ENCODE measurements at regions not wholly inside any gene's neighbourhood (a gene's known extent, or its start where the extent isn't known, plus 50 kb on each side); places are given as distances from the start of the nearest gene placed in this dataset.

DNA sequence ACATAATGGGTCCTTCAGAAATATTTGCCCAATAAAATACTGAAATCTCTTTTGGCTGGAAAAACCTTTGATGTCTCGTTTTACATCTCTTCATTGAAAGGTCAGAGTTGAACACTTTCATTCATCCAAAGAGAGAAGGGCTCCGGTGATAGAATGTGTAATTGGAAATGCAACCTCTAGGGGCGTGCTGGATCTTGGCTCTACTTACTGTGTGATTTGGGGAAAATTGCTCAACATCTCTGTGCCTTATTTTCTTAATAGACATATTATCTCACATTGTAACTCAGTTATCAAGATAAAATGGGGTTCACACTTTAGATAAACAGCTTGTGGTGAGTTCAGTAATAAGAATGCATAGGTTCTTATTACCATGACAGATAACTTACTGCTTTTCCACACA, 1444.1 kb downstream of the SLITRK5 start:
- DNase-seq (ENCODE audit: low spot score): no peak
- H3K27ac ChIP-seq (ENCODE audit: low read depth in 1 of 2, low read length in 2 of 2): no peak overlapping the region
- TF ChIP-seq FOXA2 (IDR thresholded peaks at IDR 0.05): no peak
- TF ChIP-seq HNF4A (conservative IDR thresholded peaks at IDR 0.05): no peak
- TF ChIP-seq HNF4G (IDR thresholded peaks at IDR 0.05): no peak
- no peak for TF ChIP-seq YY1 (IDR thresholded peaks at IDR 0.05)
- no peak for TF ChIP-seq ATF3 (IDR thresholded peaks at IDR 0.05)
- no peak overlapping the region for H3K4me3 ChIP-seq (ENCODE audit: low read depth in 1 of 3, low read length in 3 of 3)
- 65% methylated on average over 3 of the region's 3 CpGs for WGBS
- no peaks in the 10 kb centered on the region for H3K9me3 ChIP-seq (ENCODE audit: control insufficient read depth in 4 of 4, low read length in 3 of 4)
- no peaks in the 10 kb centered on the region for H3K27me3 ChIP-seq (ENCODE audit: control insufficient read depth in 4 of 4, insufficient read depth in 4 of 4, low read length in 3 of 4)
- no peaks in the 10 kb centered on the region for H3K36me3 ChIP-seq (ENCODE audit: control insufficient read depth in 4 of 4, insufficient read depth in 3 of 4, low read depth in 1 of 4, low read length in 3 of 4)
- H3K9ac ChIP-seq (ENCODE audit: low read depth in 1 of 2, low read length in 2 of 2): no peak overlapping the region
- H3K4me1 ChIP-seq (ENCODE audit: control insufficient read depth in 4 of 4, insufficient read depth in 4 of 4, low read length in 3 of 4): no peaks in the 10 kb centered on the region

DNA sequence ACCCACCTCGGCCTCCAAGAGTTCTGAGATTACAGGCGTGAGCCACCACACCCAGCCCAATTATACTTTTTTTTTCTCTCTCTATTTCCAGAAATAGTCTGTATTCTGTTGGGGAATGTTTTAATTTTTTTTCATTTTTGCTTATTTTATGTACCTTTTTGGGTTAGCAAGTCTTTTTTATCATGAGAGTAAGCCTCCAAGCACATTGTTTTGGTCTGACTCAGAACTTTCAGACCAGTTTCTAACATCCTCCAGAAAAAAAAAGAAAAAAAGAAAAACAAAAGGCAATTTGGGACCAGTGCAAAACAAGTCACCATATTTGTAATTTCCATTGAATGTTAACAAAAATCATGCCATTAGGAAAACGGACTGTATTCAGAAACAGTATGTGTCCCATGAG, 1465.5 kb downstream of the SLITRK5 start:
- Histone ChIP-seq H3K4me3 (ENCODE audit: low read depth in 1 of 3, low read length in 3 of 3) (no peak overlapping the region), H3K27me3 (ENCODE audit: control insufficient read depth in 4 of 4, insufficient read depth in 4 of 4, low read length in 3 of 4) (no peaks in the 10 kb centered on the region), H3K4me1 (ENCODE audit: control insufficient read depth in 4 of 4, insufficient read depth in 4 of 4, low read length in 3 of 4) (no peaks in the 10 kb centered on the region), H3K9ac (ENCODE audit: low read depth in 1 of 2, low read length in 2 of 2) (no peak overlapping the region), H3K27ac (ENCODE audit: low read depth in 1 of 2, low read length in 2 of 2) (no peak overlapping the region), H3K36me3 (ENCODE audit: control insufficient read depth in 4 of 4, insufficient read depth in 3 of 4, low read depth in 1 of 4, low read length in 3 of 4) (no peaks in the 10 kb centered on the region), H3K9me3 (ENCODE audit: control insufficient read depth in 4 of 4, low read length in 3 of 4) (no peaks in the 10 kb centered on the region)
- DNase-seq (ENCODE audit: low spot score): no peak
- 47% methylated on average over 3 of the region's 3 CpGs for WGBS
- TF ChIP-seq HNF4G (IDR thresholded peaks at IDR 0.05) (no peak), JUND (IDR thresholded peaks at IDR 0.05) (no peak), RAD21 (IDR thresholded peaks at IDR 0.05) (no peak), FOXA2 (IDR thresholded peaks at IDR 0.05) (no peak), FOXA1 (IDR thresholded peaks at IDR 0.05) (no peak), TAF1 (conservative IDR thresholded peaks at IDR 0.05) (no peak), MAX (IDR thresholded peaks at IDR 0.05) (no peak), REST (IDR thresholded peaks at IDR 0.05) (no peak), ATF3 (IDR thresholded peaks at IDR 0.05) (no peak)

DNA sequence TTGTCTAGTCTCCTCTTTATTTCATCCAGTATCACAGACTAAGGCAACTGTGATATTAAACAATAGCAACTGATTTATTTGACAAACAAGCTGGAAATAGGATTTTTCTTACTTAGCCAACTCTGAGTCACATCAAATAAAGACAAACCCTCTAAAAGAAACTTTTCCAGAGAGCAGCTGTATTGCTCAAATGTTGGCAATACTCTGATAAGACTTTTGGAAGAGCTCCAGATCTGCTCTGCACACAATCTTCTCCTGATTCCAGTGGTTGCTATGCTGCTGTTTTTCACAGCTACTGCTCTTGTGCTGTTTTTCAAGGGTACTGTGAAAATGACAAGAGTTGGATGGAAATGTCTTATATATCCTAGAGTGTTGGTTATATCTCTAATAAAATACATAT, 1479.2 kb downstream of the SLITRK5 start:
- no peak for DNase-seq (ENCODE audit: low spot score)
- no peaks in the 10 kb centered on the region for H3K9me3 ChIP-seq (ENCODE audit: control insufficient read depth in 4 of 4, low read length in 3 of 4)
- TF ChIP-seq NR2F2 (IDR thresholded peaks at IDR 0.05): no peak
- TF ChIP-seq HNF4G (IDR thresholded peaks at IDR 0.05): no peak
- no peak for TF ChIP-seq HNF4A (conservative IDR thresholded peaks at IDR 0.05)
- no peak for TF ChIP-seq SP1 (IDR thresholded peaks at IDR 0.05)
- TF ChIP-seq, protein P1, sequence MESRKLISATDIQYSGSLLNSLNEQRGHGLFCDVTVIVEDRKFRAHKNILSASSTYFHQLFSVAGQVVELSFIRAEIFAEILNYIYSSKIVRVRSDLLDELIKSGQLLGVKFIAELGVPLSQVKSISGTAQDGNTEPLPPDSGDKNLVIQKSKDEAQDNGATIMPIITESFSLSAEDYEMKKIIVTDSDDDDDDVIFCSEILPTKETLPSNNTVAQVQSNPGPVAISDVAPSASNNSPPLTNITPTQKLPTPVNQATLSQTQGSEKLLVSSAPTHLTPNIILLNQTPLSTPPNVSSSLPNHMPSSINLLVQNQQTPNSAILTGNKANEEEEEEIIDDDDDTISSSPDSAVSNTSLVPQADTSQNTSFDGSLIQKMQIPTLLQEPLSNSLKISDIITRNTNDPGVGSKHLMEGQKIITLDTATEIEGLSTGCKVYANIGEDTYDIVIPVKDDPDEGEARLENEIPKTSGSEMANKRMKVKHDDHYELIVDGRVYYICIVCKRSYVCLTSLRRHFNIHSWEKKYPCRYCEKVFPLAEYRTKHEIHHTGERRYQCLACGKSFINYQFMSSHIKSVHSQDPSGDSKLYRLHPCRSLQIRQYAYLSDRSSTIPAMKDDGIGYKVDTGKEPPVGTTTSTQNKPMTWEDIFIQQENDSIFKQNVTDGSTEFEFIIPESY (IDR thresholded peaks at IDR 0.05): no peak
- no peak for TF ChIP-seq YY1 (IDR thresholded peaks at IDR 0.05)
- no peak for TF ChIP-seq EGR1 (IDR thresholded peaks at IDR 0.05; ENCODE audit: low read depth in 2 of 2)
- no peak for TF ChIP-seq JUND (IDR thresholded peaks at IDR 0.05)
- TF ChIP-seq ATF3 (IDR thresholded peaks at IDR 0.05): no peak
- TF ChIP-seq FOXA2 (IDR thresholded peaks at IDR 0.05): no peak
- no peak for TF ChIP-seq FOXA1 (IDR thresholded peaks at IDR 0.05)
- TF ChIP-seq, protein P2, sequence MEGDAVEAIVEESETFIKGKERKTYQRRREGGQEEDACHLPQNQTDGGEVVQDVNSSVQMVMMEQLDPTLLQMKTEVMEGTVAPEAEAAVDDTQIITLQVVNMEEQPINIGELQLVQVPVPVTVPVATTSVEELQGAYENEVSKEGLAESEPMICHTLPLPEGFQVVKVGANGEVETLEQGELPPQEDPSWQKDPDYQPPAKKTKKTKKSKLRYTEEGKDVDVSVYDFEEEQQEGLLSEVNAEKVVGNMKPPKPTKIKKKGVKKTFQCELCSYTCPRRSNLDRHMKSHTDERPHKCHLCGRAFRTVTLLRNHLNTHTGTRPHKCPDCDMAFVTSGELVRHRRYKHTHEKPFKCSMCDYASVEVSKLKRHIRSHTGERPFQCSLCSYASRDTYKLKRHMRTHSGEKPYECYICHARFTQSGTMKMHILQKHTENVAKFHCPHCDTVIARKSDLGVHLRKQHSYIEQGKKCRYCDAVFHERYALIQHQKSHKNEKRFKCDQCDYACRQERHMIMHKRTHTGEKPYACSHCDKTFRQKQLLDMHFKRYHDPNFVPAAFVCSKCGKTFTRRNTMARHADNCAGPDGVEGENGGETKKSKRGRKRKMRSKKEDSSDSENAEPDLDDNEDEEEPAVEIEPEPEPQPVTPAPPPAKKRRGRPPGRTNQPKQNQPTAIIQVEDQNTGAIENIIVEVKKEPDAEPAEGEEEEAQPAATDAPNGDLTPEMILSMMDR (IDR thresholded peaks at IDR 0.05; ENCODE audit: low read depth, low read length, missing input control): no peak
- TF ChIP-seq RXRA (IDR thresholded peaks at IDR 0.05): no peak
- H3K4me3 ChIP-seq (ENCODE audit: low read depth in 1 of 3, low read length in 3 of 3): no peak overlapping the region
- H3K36me3 ChIP-seq (ENCODE audit: control insufficient read depth in 4 of 4, insufficient read depth in 3 of 4, low read depth in 1 of 4, low read length in 3 of 4): no peaks in the 10 kb centered on the region
- no peak overlapping the region for H3K9ac ChIP-seq (ENCODE audit: low read depth in 1 of 2, low read length in 2 of 2)
- H3K27me3 ChIP-seq (ENCODE audit: control insufficient read depth in 4 of 4, insufficient read depth in 4 of 4, low read length in 3 of 4): no peaks in the 10 kb centered on the region
- H3K4me1 ChIP-seq (ENCODE audit: control insufficient read depth in 4 of 4, insufficient read depth in 4 of 4, low read length in 3 of 4): no peaks in the 10 kb centered on the region
- no peak overlapping the region for H3K27ac ChIP-seq (ENCODE audit: low read depth in 1 of 2, low read length in 2 of 2)

All from liver (tissue), 8 donors.